ENCODE measurements at regions not wholly inside any gene's neighbourhood (a gene's known extent, or its start where the extent isn't known, plus 50 kb on each side); places are given as distances from the start of the nearest gene placed in this dataset.

DNA sequence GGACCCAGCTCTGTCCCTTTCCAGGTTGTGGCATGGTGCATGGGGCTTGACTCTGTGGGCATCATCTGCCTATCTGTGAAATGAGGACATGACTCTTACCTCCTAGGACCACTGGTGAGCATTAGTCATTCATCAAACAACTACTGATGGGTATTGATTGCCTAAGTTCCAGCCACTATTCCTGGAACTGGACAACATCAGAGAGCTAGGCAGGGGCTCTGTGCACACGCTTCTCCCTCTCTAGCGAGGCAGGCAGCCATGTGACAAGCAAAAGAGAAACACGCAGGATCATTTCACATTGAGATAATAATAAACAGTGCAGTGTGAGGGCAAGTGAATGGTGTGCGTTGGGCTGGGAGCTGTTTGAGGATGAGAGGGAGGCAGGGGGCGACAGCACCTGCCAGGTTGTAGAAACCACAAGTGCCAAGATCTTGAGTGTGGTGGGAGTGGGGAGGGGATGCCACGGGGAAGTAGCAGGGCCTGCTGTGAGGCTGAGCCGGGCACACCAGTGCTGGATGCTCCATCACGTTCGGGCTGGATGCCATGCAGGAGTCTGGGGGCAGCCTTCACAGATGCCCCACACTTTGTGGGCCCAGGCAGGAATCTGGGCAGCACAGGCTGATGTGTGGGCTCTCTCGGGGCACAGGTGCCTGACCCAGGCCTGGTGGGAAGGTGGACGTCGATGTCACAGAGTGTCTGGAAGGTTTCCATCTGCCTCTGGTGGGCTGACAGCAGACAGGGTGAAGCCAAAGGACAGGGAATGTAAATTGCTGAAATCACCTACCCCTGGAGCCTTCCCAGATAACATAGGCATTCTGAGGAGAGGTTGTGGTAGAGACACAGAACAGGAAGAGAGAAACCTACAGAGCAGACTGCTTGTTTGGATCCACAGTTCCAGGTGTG, 405.5 kb downstream of the RPS24 start:
- TF ChIP-seq, protein P1, sequence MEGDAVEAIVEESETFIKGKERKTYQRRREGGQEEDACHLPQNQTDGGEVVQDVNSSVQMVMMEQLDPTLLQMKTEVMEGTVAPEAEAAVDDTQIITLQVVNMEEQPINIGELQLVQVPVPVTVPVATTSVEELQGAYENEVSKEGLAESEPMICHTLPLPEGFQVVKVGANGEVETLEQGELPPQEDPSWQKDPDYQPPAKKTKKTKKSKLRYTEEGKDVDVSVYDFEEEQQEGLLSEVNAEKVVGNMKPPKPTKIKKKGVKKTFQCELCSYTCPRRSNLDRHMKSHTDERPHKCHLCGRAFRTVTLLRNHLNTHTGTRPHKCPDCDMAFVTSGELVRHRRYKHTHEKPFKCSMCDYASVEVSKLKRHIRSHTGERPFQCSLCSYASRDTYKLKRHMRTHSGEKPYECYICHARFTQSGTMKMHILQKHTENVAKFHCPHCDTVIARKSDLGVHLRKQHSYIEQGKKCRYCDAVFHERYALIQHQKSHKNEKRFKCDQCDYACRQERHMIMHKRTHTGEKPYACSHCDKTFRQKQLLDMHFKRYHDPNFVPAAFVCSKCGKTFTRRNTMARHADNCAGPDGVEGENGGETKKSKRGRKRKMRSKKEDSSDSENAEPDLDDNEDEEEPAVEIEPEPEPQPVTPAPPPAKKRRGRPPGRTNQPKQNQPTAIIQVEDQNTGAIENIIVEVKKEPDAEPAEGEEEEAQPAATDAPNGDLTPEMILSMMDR (IDR thresholded peaks at IDR 0.05), result no peak
- TF ChIP-seq EP300 (IDR thresholded peaks at IDR 0.05), result no peak
